HUES6 (cell line): ENCODE measurements at regions not wholly inside any gene's neighbourhood (a gene's known extent, or its start where the extent isn't known, plus 50 kb on each side); places are given as distances from the start of the nearest gene placed in this dataset.

ENCODE experiments used
- H3K27ac ChIP-seq: 2 replicates; pipeline ENCODE4 v1.7.0; 2013; ENCODE audit warnings: low read depth, mild to moderate bottlenecking, low read length, inconsistent platforms
- H3K27me3 ChIP-seq: 2 replicates; pipeline ENCODE4 v1.6.1; 2013; ENCODE audit warnings: low read length; ENCODE audit not compliant: control insufficient read depth, insufficient read depth
- H3K36me3 ChIP-seq: 2 replicates; pipeline ENCODE4 v1.6.1; 2013; ENCODE audit warnings: low read length; ENCODE audit not compliant: control insufficient read depth, insufficient read depth
- H3K4me1 ChIP-seq: 2 replicates; pipeline ENCODE4 v1.6.1; 2013; ENCODE audit warnings: low read length; ENCODE audit not compliant: control insufficient read depth, insufficient read depth
- H3K4me3 ChIP-seq: 2 replicates; pipeline ENCODE4 v1.5.1; 2013; ENCODE audit warnings: low read depth, low read length
- H3K9ac ChIP-seq: one replicate; pipeline ENCODE4 v1.6.1; 2013; ENCODE audit warnings: mild to moderate bottlenecking, low read length
- H3K9me3 ChIP-seq: 2 replicates; pipeline ENCODE4 v1.6.1; 2013; ENCODE audit warnings: low read depth, low read length; ENCODE audit not compliant: control insufficient read depth, insufficient read depth

GRCh38 chr11:81165164-81165563 lies 1568.5 kb downstream of the FAM181B start:
- H3K9me3 ChIP-seq: no peaks in the 10 kb centered on the region
- H3K4me1 ChIP-seq: no peaks in the 10 kb centered on the region
- no peak overlapping the region for H3K27ac ChIP-seq
- H3K36me3 ChIP-seq: no peaks in the 10 kb centered on the region
- no peak overlapping the region for H3K9ac ChIP-seq
- H3K4me3 ChIP-seq: no peak overlapping the region
- H3K27me3 ChIP-seq: no peaks in the 10 kb centered on the region

GRCh38 chr11:81159900-81160299 lies 1573.8 kb downstream of the FAM181B start:
- H3K4me3 ChIP-seq: no peak overlapping the region
- no peak overlapping the region for H3K27ac ChIP-seq
- H3K27me3 ChIP-seq: no peaks in the 10 kb centered on the region
- no peaks in the 10 kb centered on the region for H3K36me3 ChIP-seq
- H3K4me1 ChIP-seq: no peaks in the 10 kb centered on the region
- no peak overlapping the region for H3K9ac ChIP-seq
- H3K9me3 ChIP-seq: no peaks in the 10 kb centered on the region

GRCh38 chr11:81135570-81135969 lies 1598.1 kb downstream of the FAM181B start:
- Histone ChIP-seq H3K9ac (no peak overlapping the region), H3K27me3 (no peaks in the 10 kb centered on the region), H3K9me3 (no peaks in the 10 kb centered on the region), H3K27ac (no peak overlapping the region), H3K4me1 (no peaks in the 10 kb centered on the region), H3K36me3 (no peaks in the 10 kb centered on the region), H3K4me3 (no peak overlapping the region)

- Histone ChIP-seq H3K9ac (no peak overlapping the region), H3K4me1 (no peaks in the 10 kb centered on the region), H3K36me3 (no peaks in the 10 kb centered on the region), H3K27ac (no peak overlapping the region), H3K27me3 (no peaks in the 10 kb centered on the region), H3K9me3 (no peaks in the 10 kb centered on the region), H3K4me3 (no peak overlapping the region)
Observed at GRCh38 chr11:81129618-81130017, 1604.0 kb downstream of the FAM181B start.

- H3K9ac ChIP-seq: no peak overlapping the region
- no peaks in the 10 kb centered on the region for H3K4me1 ChIP-seq
- no peak overlapping the region for H3K4me3 ChIP-seq
- H3K27me3 ChIP-seq: no peaks in the 10 kb centered on the region
- no peaks in the 10 kb centered on the region for H3K36me3 ChIP-seq
- no peaks in the 10 kb centered on the region for H3K9me3 ChIP-seq
- H3K27ac ChIP-seq: no peak overlapping the region
Observed at GRCh38 chr11:81112718-81113117, 1620.9 kb downstream of the FAM181B start.

- Histone ChIP-seq H3K9me3 (no peaks in the 10 kb centered on the region), H3K36me3 (no peaks in the 10 kb centered on the region), H3K27ac (no peak overlapping the region), H3K27me3 (no peaks in the 10 kb centered on the region), H3K4me3 (no peak overlapping the region), H3K4me1 (peaks cover 3% of the 10 kb centered on the region; the same call in 1 of the 2 replicates), H3K9ac (no peak overlapping the region)
Observed at GRCh38 chr11:81104051-81104450, 1629.6 kb downstream of the FAM181B start.

- Histone ChIP-seq H3K36me3 (no peaks in the 10 kb centered on the region), H3K9me3 (no peaks in the 10 kb centered on the region), H3K4me1 (no peaks in the 10 kb centered on the region), H3K9ac (no peak overlapping the region), H3K27me3 (no peaks in the 10 kb centered on the region), H3K4me3 (no peak overlapping the region), H3K27ac (no peak overlapping the region)
Observed at GRCh38 chr11:81098471-81098870, 1635.2 kb downstream of the FAM181B start.

- Histone ChIP-seq H3K4me1 (no peaks in the 10 kb centered on the region), H3K27ac (no peak overlapping the region), H3K4me3 (no peak overlapping the region), H3K36me3 (no peaks in the 10 kb centered on the region), H3K9me3 (no peaks in the 10 kb centered on the region), H3K9ac (no peak overlapping the region), H3K27me3 (no peaks in the 10 kb centered on the region)
Observed at GRCh38 chr11:81092522-81092921, 1641.1 kb downstream of the FAM181B start.

GRCh38 chr11:81089242-81089641 lies 1644.4 kb downstream of the FAM181B start:
- no peak overlapping the region for H3K4me3 ChIP-seq

GRCh38 chr11:81080476-81080875 lies 1639.6 kb upstream of the TENM4 start:
- Histone ChIP-seq H3K9me3 (no peaks in the 10 kb centered on the region; the same call in 1 of the 2 replicates), H3K4me3 (no peak overlapping the region), H3K27ac (no peak overlapping the region), H3K27me3 (no peaks in the 10 kb centered on the region), H3K36me3 (no peaks in the 10 kb centered on the region), H3K9ac (no peak overlapping the region), H3K4me1 (no peaks in the 10 kb centered on the region)

More at GRCh38 chr11:81089242-81089641, 1644.4 kb downstream of the FAM181B start:
- Histone ChIP-seq H3K9ac (no peak overlapping the region), H3K4me1 (no peaks in the 10 kb centered on the region), H3K27ac (no peak overlapping the region), H3K27me3 (no peaks in the 10 kb centered on the region), H3K36me3 (no peaks in the 10 kb centered on the region), H3K9me3 (no peaks in the 10 kb centered on the region; the same call in 1 of the 2 replicates)

- no peak overlapping the region for H3K27ac ChIP-seq
- H3K36me3 ChIP-seq: no peaks in the 10 kb centered on the region
Observed at GRCh38 chr11:81072273-81072672, 1631.4 kb upstream of the TENM4 start.

GRCh38 chr11:81071606-81072005 lies 1630.8 kb upstream of the TENM4 start:
- Histone ChIP-seq H3K9ac (no peak overlapping the region), H3K36me3 (no peaks in the 10 kb centered on the region), H3K4me3 (no peak overlapping the region), H3K9me3 (no peaks in the 10 kb centered on the region), H3K27me3 (no peaks in the 10 kb centered on the region), H3K27ac (no peak overlapping the region), H3K4me1 (peaks cover 18% of the 10 kb centered on the region; the same call in 1 of the 2 replicates)

More at GRCh38 chr11:81072273-81072672, 1631.4 kb upstream of the TENM4 start:
- Histone ChIP-seq H3K9ac (no peak overlapping the region), H3K4me3 (no peak overlapping the region), H3K4me1 (peaks cover 18% of the 10 kb centered on the region; the same call in 1 of the 2 replicates), H3K27me3 (no peaks in the 10 kb centered on the region), H3K9me3 (no peaks in the 10 kb centered on the region)
